ENCODE measurements at regions not wholly inside any gene's neighbourhood (a gene's known extent, or its start where the extent isn't known, plus 50 kb on each side); places are given as distances from the start of the nearest gene placed in this dataset.
A peak's percentile ranks its signal among the peaks of the same experiment; 100 is the strongest.

GRCh38 chr7:25297278-25297677 is 69.0 kb upstream of the NPVF start:
- no peak overlapping the region for H3K4me3 ChIP-seq
- no peaks in the 10 kb centered on the region for H3K4me1 ChIP-seq
- TF ChIP-seq CTCF (IDR thresholded peaks at IDR 0.05) (no peak), POLR2A (IDR thresholded peaks at IDR 0.05) (no peak)
- no peaks in the 10 kb centered on the region for H3K9me3 ChIP-seq
- H3K36me3 ChIP-seq, result no peaks in the 10 kb centered on the region
- 40 to 45% methylated on average over 1 of the region's 1 CpG for WGBS, 2 donors
- intact Hi-C loops (cut with DNase I), result no loop called here
- no peak overlapping the region for H3K27ac ChIP-seq
- no peaks in the 10 kb centered on the region for H3K27me3 ChIP-seq
- DNase-seq, result no peak

GRCh38 chr7:25303281-25304181 is 75.2 kb upstream of the NPVF start:
- H3K9me3 ChIP-seq, result no peaks in the 10 kb centered on the region
- DNase-seq, result no peak
- WGBS, 2 donors, result 43 to 53% methylated on average over 3 of the region's 3 CpGs
- H3K27ac ChIP-seq, result peak overlapping the region in 1 of 4 donors; percentile 10
- H3K4me1 ChIP-seq, result peaks cover 0 to 10% (median 5%) of the 10 kb centered on the region in 3 donors
- H3K4me3 ChIP-seq, result no peak overlapping the region
- H3K36me3 ChIP-seq, result no peaks in the 10 kb centered on the region
- no peaks in the 10 kb centered on the region for H3K27me3 ChIP-seq
- no peak for TF ChIP-seq CTCF (IDR thresholded peaks at IDR 0.05)
- no peak for TF ChIP-seq POLR2A (IDR thresholded peaks at IDR 0.05)
- intact Hi-C loops (cut with DNase I), result no loop called here

- Histone ChIP-seq H3K27ac (no peak overlapping the region), H3K4me3 (no peak overlapping the region), H3K9me3 (no peaks in the 10 kb centered on the region), H3K27me3 (no peaks in the 10 kb centered on the region), H3K4me1 (peaks cover 0 to 14% (median 5%) of the 10 kb centered on the region in 3 donors), H3K36me3 (no peaks in the 10 kb centered on the region)
- WGBS, 2 donors, result 74 to 78% methylated on average over 4 of the region's 4 CpGs
- intact Hi-C loops (cut with DNase I), result no loop called here
- no peak for TF ChIP-seq CTCF (IDR thresholded peaks at IDR 0.05)
- TF ChIP-seq POLR2A (IDR thresholded peaks at IDR 0.05), result no peak
- DNase-seq, result no peak
Observed at GRCh38 chr7:25304691-25305090, 76.4 kb upstream of the NPVF start.

- H3K36me3 ChIP-seq, result no peaks in the 10 kb centered on the region
- H3K4me3 ChIP-seq, result no peak overlapping the region
- H3K4me1 ChIP-seq, result peaks cover 0 to 14% (median 5%) of the 10 kb centered on the region in 3 donors
- no peak for DNase-seq
- intact Hi-C loops (cut with DNase I), result no loop called here
- no peak overlapping the region for H3K27ac ChIP-seq
- 82 to 92% methylated on average over 1 of the region's 1 CpG for WGBS, 2 donors
- no peaks in the 10 kb centered on the region for H3K27me3 ChIP-seq
- TF ChIP-seq POLR2A (IDR thresholded peaks at IDR 0.05), result no peak
- TF ChIP-seq CTCF (IDR thresholded peaks at IDR 0.05), result no peak
- no peaks in the 10 kb centered on the region for H3K9me3 ChIP-seq
Observed at GRCh38 chr7:25305831-25306230, 77.5 kb upstream of the NPVF start.

GRCh38 chr7:25307624-25308023 is 79.3 kb upstream of the NPVF start:
- TF ChIP-seq POLR2A (IDR thresholded peaks at IDR 0.05) (no peak), CTCF (IDR thresholded peaks at IDR 0.05) (no peak)
- DNase-seq, result no peak
- H3K27ac ChIP-seq, result no peak overlapping the region
- no peaks in the 10 kb centered on the region for H3K36me3 ChIP-seq
- peaks cover 0 to 14% (median 5%) of the 10 kb centered on the region in 3 donors for H3K4me1 ChIP-seq
- intact Hi-C loops (cut with DNase I), result no loop called here
- WGBS, 2 donors, result 72 to 84% methylated on average over 1 of the region's 1 CpG
- no peaks in the 10 kb centered on the region for H3K9me3 ChIP-seq
- no peaks in the 10 kb centered on the region for H3K27me3 ChIP-seq
- H3K4me3 ChIP-seq, result no peak overlapping the region
